GM19463 (cell line): ENCODE measurements at regions not wholly inside any gene's neighbourhood (a gene's known extent, or its start where the extent isn't known, plus 50 kb on each side); places are given as distances from the start of the nearest gene placed in this dataset.

ENCODE experiments used
- ATAC-seq: cut with Tn5 transposase; IDR thresholded peaks from one replicate; pipeline ENCODE4 v1.9.1; 2021; ENCODE audit warnings: mild to moderate bottlenecking, moderate library complexity; ENCODE audit not compliant: unreplicated experiment

GRCh38 chr2:235291461-235291860 is 202.4 kb upstream of the AGAP1 start:
- ATAC-seq, result no peak

GRCh38 chr2:235293061-235293460 is 200.8 kb upstream of the AGAP1 start:
- ATAC-seq, result no peak

- ATAC-seq, result no peak
Observed at GRCh38 chr2:235295831-235296230, 198.0 kb upstream of the AGAP1 start.

GRCh38 chr2:235300368-235301201 is 193.3 kb upstream of the AGAP1 start:
- no peak for ATAC-seq

- ATAC-seq, result no peak
Observed at GRCh38 chr2:235301202-235302076, 192.4 kb upstream of the AGAP1 start.

GRCh38 chr2:235302263-235302662 is 191.6 kb upstream of the AGAP1 start:
- ATAC-seq, result no peak

GRCh38 chr2:235303499-235304291 is 190.1 kb upstream of the AGAP1 start:
- no peak for ATAC-seq

GRCh38 chr2:235305678-235306077 is 188.2 kb upstream of the AGAP1 start:
- no peak for ATAC-seq

GRCh38 chr2:235311044-235311443 is 182.8 kb upstream of the AGAP1 start:
- no peak for ATAC-seq

GRCh38 chr2:235312571-235312970 is 181.3 kb upstream of the AGAP1 start:
- no peak for ATAC-seq

GRCh38 chr2:235314371-235314930 is 179.4 kb upstream of the AGAP1 start:
- no peak for ATAC-seq

GRCh38 chr2:235319095-235319494 is 174.7 kb upstream of the AGAP1 start:
- no peak for ATAC-seq

GRCh38 chr2:235320326-235320725 is 173.5 kb upstream of the AGAP1 start:
- no peak for ATAC-seq

GRCh38 chr2:235324324-235324723 is 169.5 kb upstream of the AGAP1 start:
- no peak for ATAC-seq

GRCh38 chr2:235325151-235325550 is 168.7 kb upstream of the AGAP1 start:
- ATAC-seq, result no peak

- ATAC-seq, result no peak
Observed at GRCh38 chr2:235328991-235329390, 164.9 kb upstream of the AGAP1 start.

- ATAC-seq, result no peak
Observed at GRCh38 chr2:235330775-235331451, 162.9 kb upstream of the AGAP1 start.

- ATAC-seq, result no peak
Observed at GRCh38 chr2:235332240-235332890, 161.5 kb upstream of the AGAP1 start.

GRCh38 chr2:235333076-235333475 is 160.8 kb upstream of the AGAP1 start:
- no peak for ATAC-seq

GRCh38 chr2:235334179-235334578 is 159.7 kb upstream of the AGAP1 start:
- ATAC-seq, result no peak
